ENCODE measurements at regions not wholly inside any gene's neighbourhood (a gene's known extent, or its start where the extent isn't known, plus 50 kb on each side); places are given as distances from the start of the nearest gene placed in this dataset.

DNA sequence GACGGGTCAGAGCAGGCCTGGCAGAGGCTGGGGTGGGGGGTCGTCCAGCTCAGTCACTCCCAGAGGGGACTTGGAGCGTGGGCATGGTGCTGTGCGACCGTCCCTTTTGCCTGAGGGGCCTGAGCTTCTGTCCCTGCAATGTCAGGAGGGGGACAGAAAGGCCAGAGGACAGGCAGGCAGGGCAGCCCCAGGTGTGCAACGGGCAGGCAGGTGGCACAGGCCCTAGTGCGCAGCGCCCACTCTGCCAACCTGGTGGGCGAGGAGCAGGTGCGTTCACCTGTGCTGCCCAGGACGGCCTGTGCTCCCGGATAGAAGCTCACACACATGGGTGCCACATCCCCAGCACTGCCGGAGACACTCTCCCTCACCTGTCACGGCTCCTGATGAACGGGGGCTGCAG, 78.7 kb upstream of the SLCO4A1 start:
- DNase-seq, result no peak

DNA sequence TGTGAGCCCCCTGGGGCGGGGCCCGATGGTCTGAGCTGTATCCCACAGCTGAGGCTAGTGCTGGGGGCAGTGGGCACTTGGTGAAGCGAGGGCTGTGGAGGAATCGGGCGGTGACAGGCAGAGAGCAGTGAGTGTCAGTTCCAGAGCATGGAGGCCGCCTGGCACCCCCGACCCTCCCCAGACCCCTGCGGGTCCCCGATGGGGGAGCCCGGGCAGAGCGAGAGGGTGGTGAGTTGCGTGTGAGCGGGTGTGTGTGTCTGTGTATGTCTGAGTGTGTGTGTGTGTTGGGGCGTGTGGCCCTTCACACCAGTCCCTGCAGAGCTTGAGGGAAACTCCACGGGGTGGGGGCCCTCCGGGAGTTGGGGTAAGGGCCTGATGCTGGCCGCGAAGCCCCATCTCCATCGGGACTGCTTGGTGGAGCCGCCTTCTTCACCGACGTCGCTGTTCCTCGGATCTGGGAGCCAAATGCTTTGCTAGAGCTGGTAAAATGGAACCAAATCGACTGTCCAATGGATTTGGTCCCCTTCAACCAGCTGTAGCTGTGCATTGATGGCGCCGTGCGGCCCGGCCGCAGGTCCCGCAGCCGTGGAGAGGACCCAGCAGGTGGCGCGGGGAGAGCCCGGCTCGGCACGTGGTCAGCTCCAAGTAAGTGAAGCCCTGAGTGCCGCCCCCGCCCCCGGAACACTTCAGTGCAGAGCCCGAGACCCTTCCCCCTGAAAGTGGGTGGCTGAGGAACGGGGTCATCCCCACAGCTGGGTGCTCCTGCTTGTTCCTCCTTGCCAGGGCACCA, 77.7 kb upstream of the SLCO4A1 start:
- DNase-seq, result no peak

DNA sequence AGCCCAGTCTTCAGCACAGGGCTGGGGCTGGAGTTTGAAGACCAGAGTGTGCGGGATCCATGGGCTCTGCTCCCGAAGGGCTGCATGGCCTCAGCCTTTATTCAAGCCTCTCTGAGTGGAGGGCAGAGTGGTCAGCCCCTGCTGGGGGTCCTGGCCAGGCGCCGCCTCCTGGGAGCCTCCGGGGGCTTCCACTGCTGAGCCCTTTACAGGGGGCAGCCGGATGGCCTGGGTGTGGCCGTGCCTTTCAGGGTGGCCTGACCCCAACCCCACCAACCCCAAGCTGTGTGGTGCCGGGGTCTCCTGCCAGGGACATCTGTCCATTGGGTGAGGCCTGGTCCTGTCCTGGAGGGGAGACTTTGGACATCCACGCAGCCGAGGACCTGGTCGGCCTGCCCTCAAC, 76.0 kb upstream of the SLCO4A1 start:
- DNase-seq, result no peak

DNA sequence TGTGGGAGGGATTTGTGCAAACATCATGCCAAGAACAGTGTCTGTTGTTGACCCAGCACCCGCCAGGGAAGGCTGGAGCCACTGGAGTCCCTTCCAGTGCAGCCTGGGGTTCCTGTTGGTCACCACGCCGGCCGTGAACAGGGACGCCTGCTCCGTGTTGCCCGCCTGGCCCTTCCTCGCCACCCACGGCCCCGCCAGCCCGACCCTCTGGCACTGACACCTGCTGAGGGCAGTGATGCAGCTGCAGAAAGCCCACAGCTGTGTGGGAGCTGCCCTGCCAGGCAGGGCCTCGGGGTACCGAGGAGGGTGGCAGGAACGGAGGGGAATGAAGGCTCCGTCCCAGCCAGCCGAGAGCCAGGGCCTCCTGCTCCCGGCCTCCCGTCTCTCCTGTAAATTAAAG, 75.5 kb upstream of the SLCO4A1 start:
- DNase-seq, result no peak

DNA sequence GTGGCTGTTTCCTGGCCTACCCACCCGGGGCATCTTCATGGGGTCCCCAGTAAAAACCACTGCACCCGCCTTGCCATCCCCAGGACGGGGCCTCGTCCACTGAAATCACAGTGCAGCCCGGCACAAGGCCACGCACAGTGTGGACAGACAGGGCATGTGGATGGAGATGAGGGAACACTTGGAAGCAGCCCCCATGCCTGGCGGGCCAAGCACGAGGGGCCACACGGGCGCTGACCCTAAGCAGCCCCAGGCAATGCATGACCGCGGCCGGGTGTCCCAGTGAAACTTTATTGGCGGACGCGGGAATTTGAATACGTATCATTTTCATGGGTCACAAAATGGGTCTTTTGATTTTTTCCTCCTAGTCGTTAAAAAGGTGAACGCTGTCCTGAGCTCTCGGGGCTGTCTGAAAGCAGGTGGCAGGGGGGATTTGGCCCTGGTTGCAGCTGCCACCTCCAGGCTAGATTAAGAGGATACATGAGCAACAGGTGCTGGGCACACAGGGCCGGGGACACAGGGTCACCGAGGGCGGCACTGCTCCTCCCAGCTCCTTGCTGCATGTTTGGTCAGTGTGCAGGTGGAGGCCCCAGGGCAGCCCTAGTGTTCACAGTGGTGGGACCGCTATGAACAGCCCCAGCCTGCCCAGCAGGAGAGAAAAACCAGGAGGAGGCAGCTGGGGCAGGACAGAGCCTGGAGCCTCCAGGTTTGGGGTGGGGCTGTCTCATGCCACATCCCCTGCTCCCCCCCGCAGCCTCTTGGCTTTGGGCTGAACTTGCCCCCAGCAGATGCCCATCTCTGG, 74.9 kb upstream of the SLCO4A1 start:
- no peak for DNase-seq

DNA sequence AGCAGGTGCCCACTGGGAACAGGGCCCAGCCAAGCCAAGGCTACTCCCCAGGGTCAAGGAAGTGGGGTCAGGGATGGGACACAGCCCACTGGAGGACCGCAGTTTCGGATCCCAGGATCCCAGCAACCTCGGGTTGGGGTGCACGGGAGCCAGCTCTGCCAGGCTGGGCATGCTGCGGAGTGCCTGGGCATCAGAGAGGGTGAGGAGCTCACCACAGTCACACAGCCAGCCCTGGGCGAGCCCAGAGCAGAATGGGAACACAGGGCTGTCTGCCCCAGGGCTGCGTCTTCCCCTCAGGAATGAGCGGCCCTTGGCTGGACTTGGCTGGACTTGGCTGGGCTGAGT, 74.3 kb upstream of the SLCO4A1 start:
- DNase-seq, result no peak

DNA sequence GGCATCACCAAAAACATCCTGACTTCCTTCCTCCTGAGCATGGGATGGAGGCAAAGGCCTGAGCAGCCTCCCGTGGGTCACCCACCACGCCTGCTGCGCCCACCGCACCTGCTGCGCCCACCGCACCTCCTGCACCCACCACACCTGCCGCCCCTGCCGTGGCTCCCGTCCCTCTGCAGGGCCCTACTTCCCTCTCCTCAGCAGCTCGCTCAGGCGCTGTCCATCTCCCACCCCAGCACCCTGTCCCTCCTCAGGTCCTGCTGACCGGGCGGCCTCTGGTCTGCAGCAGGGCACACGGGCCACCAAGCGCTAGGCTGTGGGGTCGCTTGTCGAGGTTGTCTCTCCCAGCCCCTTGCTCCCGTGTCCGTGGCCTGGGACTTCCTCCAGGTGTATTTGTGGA, 72.7 kb upstream of the SLCO4A1 start:
- DNase-seq, result no peak

DNA sequence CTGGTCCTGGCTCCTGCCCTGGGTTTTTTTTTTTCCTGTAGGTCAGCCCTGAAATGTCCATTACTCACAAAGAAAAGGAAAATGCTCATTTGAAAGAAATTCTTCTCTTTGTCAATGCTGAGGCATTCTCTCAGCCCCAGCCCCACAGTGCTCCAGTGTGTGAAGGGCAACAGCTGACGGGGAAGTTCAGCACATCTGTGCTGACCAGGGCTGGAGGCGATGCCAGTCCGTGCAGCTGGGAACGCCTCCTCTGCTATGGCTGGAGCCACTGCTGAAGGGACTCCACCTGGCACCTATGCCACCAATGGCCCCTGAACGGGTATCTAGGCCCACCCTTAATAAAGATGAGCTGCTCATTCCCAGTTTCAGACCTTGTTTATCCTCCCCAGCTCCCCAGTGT, 71.9 kb upstream of the SLCO4A1 start:
- DNase-seq, result no peak

DNA sequence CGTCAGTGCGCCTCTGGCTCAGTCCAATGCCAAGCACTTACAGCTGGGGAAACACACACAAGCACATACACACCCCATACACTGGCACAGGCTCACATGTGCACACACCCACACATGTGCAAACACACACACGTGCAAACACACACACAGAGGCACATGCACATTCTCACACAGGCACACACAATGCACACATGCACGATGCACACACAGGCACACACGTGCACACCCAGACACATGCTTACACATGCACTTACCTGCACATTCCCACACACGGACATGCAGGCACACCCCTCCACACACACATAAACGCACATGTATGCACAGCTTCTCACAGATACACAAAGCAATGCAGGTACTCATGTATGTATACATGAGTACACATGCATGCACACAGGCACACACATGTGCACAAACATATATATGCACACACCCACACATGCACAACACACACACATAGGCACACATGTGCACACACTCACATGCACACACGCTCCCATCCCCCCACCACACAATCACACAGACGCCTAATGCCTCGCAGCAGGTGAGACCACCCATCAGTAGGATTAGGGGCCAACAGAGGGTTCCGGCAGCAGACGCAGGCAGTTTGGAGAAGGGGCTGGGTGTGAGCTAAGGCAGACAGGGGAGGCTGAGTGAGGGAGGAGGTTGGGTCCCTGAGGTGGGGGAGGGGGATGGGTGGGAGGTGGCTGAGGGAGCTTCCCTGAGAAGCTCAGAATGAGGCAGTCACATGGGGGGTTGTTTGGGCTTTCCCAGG, 71.2 kb upstream of the SLCO4A1 start:
- DNase-seq, result no peak

DNA sequence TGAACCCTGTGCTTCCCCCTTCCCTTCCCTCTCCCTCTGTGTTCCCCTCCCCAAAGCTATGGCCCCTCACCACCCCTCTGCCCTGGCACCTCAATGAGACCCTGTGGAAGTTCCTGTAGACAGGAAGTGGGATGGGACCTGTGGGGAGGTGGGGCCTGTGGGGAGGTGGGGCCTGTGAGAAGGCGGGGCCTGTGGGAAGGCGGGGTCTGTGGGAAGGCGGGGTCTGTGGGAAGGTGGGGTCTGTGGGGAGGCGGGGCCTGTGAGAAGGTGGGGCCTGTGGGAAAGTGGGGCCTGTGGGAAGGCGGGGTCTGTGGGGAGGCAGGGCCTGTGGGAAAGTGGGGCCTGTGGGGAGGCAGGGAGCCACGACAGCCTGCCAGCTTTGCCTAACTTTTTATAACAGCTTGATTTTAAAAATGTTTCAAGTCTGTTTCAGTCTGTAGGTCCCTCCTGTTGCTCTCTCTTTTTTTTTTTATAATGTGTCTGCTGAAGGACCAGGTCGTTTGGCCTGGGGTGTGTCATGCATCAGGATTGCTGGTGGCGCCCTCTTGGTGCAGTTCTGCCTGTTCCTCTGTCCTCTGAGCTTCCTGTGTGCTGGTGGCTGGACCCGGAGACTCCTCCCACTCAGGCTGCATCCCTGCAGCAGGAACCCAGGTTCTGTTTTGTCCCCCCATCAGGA, 70.5 kb upstream of the SLCO4A1 start:
- DNase-seq, result no peak

DNA sequence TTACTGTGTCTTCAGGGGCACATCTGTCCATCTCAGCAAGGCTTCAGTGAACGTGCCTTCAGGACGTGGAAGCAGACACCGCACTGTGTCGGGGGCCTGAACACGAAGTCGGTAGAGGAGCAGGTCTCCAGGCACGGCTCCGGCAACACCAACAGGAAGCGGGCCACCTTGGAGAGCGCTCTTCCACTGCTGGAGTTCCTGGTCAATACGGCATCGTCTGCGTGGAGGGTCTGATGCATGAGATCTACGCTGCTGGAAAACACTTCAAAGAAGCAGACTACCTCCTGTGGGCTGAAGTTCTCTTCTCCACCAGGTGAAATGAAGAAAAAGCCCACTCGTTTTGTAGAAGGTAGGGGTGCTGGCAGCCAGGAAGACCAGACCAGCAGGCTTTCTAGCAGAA, 69.3 kb upstream of the SLCO4A1 start:
- DNase-seq, result no peak

DNA sequence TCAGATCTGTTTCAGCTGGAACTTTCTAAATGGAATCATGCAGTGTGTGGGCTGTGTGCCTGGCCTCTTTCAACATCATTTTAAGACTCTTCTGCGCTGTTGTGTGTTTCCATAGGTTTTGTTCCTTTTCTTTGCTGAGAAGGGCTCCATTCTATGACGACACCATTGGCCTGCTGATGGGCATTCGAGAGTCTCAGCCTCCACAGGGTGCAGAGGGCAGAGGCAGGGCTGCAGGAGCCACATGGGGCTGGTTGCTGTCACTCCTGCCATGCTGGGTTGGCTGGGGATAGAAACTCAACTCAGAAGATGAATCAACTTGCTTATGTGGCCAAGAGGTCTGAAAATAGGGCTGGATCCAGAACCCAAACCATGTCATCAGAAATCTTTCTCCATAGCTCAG, 68.5 kb upstream of the SLCO4A1 start:
- no peak for DNase-seq

DNA sequence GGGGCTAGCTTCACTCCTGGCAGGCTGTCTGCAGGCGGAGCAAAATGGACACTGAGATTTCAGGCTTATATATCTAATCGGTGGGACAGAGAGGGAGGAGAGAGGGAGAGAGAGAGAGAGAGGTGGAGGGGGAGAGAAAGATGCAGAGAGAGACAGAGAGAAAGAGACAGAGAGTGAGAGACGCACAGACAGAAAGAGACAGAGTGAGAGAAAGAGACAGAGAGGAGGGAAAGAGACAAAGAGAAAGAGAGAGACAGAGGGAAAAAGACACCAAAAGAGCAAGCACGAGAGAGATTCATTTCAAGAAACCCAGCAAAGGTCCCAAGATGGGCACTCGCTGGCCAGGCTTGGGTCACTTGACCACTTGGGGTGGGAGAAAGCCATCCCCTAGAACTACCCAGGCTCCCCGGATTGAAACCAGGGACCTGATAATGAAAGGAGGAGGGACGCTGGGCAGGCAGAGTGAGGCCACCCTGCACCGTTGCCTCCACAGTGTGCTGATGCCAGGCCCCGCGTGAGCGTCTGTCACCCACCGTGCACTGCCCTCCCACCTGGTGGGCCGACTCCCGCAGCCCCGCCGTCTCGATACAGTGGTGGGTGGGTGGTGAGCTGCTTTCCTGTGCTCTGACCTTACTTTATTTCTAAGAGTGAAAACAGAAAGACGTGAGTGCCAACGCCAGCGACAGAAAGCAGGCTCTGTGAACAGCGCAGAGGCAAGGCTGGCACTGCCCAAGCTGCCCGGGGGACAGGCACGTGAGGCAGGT, 67.9 kb upstream of the SLCO4A1 start:
- no peak for DNase-seq

DNA sequence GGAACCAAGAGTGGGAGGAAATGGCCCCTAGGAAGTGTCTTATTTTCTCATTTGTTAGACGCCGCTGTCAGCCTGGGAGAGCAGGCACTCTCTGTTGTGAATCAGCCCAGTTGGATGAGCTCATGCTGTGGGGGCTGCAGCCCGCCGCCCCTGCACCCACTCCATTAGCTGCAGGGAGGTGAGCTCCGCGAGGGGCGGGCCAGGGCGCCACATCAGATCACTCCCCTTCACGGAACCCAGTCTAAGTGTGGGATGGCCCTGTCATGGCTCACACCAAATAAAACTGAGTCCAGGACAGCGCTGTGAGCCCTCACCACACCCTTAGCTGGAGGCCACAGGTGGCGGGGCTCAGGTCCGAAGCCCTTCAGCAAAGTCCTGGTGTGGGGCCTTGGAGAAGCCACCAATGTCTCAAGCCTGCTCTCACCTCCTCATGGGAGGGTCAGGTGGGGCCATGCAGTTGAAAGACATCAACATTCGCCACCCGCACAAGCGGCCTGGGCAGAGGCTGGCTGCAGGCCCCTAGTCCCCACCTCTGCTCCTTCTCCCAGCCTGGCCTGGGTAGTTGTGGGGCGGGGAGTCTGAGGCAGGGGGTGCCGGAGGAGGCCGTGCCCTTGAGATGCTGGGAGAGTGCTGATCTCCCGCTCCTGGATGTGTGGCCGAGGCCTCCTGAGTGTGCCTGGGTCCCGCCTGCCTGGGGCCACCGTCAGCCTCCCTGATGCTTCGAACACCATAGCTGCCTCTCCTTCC, 66.2 kb upstream of the SLCO4A1 start:
- no peak for DNase-seq

DNA sequence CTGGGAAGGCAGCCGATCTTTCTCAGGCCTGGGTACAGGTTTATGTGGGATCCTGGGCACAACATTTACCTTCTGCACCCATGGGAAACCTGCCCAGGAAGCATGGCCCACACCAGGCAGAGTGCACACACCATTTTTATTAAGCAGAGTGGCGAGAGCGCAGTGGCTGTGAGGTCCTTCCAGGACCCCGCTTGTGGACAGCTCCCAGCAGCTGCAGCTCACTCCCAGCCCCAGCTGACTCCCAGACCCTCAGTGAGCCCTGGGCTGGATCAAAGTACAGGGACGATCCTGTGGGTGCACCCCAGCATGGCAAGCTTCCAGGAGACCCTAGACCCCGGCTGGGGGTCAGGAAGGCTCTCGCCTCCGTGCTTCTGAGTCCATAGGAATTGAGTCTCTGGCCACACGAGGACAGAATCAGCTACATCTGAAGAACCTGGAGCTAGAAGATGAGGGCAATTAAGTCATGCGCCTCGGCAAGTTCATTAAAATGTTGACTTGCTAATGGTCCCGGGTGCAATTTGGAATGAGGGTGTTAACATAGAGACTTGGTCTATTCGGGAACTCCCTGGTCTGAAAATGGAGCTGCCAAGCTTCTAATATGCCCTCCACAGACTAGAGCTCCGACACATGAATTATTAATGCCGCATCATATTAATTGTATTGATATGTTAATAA, 65.4 kb upstream of the SLCO4A1 start:
- DNase-seq, result no peak

DNA sequence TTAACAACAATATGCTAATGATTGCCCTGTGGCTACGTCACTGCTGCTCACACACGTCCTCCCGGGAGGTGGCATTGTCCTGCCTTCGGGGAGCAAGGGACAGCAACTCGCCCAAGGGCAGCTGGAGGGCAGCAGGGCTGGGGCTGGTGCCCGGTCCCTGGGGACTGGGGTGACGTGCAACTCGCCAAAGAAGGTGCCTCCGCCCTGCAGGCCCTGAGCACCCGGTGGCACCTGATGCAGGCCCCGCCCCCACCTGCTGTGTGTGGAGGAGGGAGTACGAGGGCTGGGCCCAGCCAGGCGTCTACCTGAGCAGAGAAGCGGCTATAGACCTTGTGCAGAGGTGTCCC, 64.8 kb upstream of the SLCO4A1 start:
- DNase-seq, result no peak

DNA sequence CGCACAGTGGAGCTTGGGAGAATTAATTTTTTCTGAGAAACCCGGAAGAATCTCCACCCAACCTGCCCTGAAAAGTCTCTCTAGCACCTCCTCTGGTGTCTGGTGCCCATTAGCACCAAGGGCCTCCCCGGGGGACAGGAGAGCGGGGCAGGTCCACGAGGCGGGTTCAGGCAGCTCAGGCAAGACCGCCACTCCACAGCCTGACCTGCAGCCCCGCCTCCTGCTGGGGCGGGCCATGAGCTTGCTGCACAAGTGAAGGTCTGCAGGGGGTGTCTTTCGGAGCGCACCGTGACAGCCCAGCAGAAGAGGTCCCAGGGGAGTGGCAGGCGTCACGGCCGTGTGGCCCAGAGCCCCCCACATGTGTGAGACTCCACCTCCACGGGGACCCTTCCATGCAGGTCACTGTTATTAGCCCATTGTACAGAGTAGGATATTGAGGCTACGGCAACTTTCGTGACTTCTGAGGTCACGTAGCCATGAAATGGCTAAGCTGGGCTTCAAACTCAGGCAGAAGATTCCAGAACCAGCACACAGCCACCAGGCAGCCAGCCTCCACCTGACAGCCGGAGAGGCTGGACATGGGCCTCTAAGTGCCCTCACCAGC, 63.9 kb upstream of the SLCO4A1 start:
- no peak for DNase-seq

DNA sequence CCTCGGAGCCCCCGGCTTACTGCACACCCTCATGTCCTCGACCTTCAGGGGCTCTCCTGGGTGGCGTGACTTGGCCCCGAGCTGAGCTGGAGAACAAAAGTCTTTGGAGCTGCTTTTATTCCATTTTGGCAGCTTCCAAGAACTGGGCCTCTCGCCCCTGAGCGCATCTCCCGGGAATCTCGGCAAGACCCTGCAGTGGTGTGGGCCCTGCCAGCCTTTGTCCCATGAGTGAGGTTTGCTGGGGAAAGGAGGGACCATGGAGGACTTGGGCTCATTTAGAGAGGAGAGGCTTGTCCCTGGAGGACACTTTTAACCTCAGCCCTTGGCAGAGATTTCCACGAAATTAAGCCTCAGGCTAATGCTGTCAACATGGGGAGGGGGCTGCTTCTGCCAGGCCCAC, 62.3 kb upstream of the SLCO4A1 start:
- no peak for DNase-seq

DNA sequence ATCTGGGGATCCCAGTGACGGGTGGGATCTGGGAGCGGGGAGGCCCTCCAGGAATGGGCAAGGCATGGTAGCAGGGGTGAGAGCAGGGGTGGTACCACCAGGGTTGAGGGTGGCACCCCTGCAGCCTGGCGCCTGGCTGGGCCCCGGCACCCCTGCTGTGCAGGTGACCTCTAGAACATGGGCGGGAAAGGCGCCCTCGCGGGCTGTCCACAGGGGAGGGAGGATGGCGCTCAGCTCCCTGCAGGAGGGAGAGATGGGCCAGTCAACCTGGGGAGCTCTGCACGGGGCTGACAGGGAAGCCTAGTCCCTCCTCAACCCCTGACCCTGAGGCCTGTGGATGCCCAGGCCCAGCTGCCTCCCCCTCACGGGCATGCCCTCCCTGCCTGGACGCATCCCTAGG, 61.6 kb upstream of the SLCO4A1 start:
- no peak for DNase-seq

DNA sequence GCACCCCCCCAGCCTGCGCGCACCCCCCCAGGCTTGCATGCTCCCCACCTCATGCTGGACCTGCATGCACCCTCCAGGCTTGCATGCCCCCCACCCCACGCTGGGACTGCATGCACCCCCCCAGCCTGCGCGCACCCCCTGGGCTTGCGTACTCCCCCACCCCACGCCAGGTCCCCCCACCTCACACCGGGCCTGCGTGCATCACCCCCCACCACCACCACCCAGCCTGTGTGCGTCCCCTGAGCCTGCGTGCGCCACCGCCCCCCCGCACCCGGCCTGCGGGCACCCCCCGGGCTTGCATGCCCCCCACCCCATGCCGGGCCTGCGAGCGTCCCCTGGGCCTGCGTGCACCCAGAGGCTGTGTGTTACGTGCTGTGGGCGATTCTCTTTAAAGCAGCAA, 61.0 kb upstream of the SLCO4A1 start:
- DNase-seq, result no peak

DNA sequence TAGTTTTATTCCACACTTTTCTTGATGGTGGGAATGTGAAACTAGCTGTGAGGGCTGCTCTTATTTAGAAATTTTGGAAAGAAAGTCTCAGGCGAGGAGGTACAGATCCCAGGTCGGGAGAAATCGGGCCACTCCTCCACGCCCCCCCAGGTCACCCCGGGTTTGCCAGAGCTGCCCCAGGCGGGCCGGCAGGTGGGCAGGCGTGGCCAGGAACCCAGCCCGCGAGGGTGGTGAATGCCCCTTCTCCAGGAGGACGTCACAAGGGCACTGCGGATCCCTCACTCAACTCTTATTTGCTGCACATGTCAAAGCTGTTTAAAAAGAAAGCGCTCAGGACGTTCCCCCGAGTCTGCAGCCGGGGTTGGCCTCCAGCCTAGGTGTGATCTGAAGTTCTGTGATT, 60.5 kb upstream of the SLCO4A1 start:
- no peak for DNase-seq

Data from NCI-H1694 treated with DMSO at 0.1 percent for 48 hours (cell line).